Hepatic stellate cell (primary cell): ENCODE measurements at regions not wholly inside any gene's neighbourhood (a gene's known extent, or its start where the extent isn't known, plus 50 kb on each side); places are given as distances from the start of the nearest gene placed in this dataset.

ENCODE experiments used
- DNase-seq: peaks from one replicate; pipeline ENCODE4 v3.0.0; 2011; ENCODE audit warnings: low spot score

DNA sequence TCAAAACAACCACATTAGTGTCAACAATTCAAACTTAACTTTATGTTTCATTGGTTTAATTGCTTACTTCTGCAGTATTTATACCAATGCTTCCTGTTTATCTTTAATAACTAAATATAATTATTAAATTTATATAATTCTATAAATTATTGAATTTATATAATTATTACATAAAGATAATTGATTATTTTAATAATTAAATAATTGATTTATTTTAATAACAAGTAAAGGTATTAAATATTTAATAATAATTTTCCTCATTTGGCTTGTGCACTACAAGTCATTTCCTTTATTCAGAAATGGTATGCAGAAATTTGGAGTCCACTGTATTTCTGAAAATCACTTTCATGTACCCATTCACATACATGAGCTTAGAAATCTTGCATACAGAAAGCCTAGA lies 156.2 kb upstream of the NSMCE3 start:
- DNase-seq = no peak

DNA sequence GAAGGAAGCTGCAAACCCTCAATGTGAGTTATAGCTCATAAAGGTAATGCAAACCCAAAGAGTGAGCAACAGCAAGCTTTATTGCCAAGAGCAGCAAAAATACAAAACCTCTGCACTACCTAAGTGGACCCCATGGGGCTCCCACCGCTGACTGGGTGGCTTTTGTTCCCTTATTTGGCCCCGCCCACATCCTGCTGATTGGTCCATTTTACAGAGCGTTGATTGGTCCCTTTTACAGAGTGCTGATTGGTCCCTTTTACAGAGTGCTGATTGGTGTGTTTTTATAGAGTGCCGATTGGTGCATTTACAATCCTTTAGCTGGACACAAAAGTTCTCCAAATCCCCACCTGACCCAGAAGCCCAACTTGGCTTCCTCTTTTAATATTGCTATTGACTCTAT lies 154.5 kb upstream of the NSMCE3 start:
- no peak for DNase-seq

GRCh38 chr15:29422606-29423005 lies 153.0 kb upstream of the NSMCE3 start:
- DNase-seq = no peak

GRCh38 chr15:29420188-29420587 lies 150.6 kb upstream of the NSMCE3 start:
- no peak for DNase-seq

DNA sequence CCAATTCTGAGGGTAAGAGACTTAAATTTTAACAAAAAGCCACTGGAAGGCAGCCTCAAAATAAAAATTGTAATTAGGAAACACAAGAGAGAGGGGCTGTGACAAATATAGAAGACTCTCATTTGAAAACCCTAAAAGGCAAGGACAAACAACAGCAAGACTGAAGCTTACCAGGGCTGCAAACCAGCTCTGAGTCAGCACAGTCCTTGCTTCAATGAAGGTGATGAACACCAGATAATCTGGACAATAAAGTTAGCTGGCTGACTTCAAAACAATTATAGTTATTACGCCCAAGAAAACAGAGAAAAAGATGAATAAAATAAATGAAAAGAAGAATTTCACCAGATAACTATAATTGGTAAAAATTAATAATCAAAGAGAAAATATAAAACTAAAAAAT lies 149.3 kb upstream of the NSMCE3 start:
- no peak for DNase-seq

DNA sequence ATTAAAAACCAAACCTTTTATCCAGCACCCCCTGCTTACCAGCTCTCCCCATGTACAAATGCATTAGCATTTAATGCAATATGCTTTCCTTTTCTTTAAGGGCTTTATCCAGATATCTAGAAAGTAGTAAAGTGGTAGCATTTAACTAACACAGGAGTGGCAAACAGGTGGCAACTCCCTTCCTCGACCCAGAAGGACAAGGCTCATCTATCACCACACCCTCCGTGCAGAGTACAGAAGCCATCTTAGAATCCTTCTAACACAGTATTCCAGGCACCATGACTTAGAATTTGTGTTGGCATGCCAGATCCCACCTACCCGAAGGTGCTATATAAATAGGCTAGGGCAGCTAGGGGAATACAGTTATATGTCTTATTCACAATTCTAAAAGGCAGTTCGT lies 148.6 kb upstream of the NSMCE3 start:
- DNase-seq = no peak

DNA sequence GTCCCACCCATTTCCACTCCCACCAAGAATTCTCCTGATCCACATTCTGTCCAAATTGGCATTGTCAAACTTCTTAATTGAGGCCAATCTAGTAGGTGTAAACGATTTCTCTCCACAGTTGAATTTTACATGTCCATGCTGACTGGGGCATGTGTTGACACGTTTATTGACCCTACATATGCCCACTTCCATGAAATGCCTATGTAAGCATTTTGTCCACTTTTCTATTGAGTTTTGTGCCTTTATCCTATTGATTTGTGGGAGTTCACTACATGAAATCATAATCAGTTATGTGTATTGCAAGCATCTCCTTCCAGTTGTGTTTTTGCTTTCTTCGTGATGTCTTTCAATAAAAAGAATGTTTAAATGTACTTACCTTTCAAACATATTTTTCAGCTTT lies 141.7 kb upstream of the NSMCE3 start:
- DNase-seq = no peak

GRCh38 chr15:29410338-29410737 lies 140.7 kb upstream of the NSMCE3 start:
- DNase-seq = no peak

- DNase-seq = no peak
Observed at GRCh38 chr15:29409890-29410289, 140.3 kb upstream of the NSMCE3 start.

- no peak for DNase-seq
Observed at GRCh38 chr15:29405564-29405963, 135.9 kb upstream of the NSMCE3 start.

- DNase-seq = no peak
Observed at GRCh38 chr15:29403772-29404171, 134.2 kb upstream of the NSMCE3 start.

- DNase-seq = no peak
Observed at GRCh38 chr15:29401644-29402043, 132.0 kb upstream of the NSMCE3 start.

- no peak for DNase-seq
Observed at GRCh38 chr15:29400701-29401100, 131.1 kb upstream of the NSMCE3 start.

DNA sequence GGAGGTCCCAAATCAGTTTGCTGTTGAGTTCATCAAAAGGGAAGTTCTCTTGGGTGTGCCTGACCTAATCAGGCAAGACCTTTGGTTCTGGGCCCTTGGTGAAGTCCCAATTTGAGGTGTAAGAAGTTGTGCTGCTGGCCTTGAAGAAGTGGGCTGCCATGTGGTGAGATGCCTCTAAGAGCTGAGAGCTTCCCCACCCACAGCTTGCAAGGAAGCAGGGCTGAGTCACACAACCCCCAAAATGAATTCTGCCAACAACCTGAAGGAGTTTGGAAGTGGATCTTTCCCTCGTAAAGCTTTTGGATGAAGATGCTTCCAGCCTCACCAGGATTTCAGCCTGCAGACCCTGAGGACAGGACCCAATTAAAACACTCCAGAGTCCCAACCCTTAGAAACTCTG lies 129.3 kb upstream of the NSMCE3 start:
- DNase-seq = no peak

DNA sequence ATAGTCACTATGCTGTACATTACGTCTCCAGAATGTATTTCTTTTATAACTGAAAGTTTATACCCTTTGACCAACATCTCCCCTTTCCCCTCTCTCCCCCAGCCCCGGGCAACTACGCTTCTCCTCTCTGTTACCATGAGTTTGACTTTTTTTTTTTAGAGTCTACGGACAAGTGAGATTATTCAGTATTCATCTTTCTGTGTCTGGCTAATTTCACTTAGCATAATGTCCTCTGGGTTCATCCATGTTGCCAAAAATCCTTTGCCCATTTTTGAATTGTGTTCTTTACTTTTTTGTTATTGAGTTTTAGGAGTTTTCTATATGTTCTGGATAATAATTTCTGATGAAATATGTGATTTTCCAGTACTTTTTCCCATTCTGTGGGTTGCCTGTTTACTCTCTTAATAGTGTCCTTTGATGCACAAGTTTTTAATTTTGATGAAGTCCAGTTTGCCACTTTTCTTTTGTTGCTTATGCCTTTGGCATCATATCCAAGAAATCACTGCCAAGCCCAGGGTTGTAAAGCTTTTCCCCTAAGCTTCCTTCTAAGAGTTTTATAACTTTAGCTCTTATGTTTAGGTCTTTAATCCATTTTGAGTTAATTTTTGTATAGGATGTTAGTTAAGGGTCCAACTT lies 126.7 kb upstream of the NSMCE3 start:
- DNase-seq = no peak

- DNase-seq = no peak
Observed at GRCh38 chr15:29393443-29393842, 123.8 kb upstream of the NSMCE3 start.

- DNase-seq = no peak
Observed at GRCh38 chr15:29392358-29392757, 122.7 kb upstream of the NSMCE3 start.

GRCh38 chr15:29390051-29390450 lies 120.4 kb upstream of the NSMCE3 start:
- DNase-seq = no peak

- no peak for DNase-seq
Observed at GRCh38 chr15:29386523-29386922, 116.9 kb upstream of the NSMCE3 start.

DNA sequence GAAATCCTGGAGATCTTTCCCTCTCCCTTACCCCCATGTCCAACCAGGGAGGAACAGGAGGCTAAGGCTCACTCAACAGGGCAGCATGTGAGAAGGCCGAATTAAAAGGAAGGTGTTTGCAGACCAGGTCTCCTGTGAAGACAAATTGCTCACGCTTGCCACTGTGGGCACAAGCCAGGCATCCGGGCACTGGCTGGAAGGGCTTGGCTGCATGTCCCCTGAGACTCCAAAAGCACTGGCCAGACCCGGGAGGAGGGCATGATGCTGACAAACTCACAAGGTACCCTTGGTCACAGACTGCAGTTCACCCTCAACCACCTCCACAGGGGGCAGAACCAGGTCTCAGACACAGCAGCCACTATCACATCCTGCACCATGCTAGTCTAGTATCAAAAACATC lies 113.7 kb upstream of the NSMCE3 start:
- DNase-seq = no peak

DNA sequence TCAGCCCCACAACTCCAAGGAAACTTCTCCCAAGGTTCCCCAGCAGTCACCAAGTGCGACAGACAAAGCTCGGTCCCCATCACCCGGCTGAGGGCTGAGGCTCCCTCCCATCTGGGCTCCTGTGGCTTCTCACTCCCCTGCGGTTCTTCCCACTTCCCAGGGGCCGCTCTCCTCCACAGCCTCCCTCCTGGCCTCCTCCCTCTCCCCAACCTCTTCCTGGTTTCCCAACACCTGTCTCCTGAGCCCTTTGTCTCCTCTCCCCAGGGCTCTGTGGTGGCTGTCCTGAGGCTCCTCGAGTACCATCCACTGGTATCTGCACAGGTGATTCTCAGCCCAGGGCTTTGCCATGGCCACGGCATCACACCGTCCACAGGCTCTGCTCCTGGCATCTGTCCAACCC lies 113.2 kb upstream of the NSMCE3 start:
- DNase-seq = no peak

DNA sequence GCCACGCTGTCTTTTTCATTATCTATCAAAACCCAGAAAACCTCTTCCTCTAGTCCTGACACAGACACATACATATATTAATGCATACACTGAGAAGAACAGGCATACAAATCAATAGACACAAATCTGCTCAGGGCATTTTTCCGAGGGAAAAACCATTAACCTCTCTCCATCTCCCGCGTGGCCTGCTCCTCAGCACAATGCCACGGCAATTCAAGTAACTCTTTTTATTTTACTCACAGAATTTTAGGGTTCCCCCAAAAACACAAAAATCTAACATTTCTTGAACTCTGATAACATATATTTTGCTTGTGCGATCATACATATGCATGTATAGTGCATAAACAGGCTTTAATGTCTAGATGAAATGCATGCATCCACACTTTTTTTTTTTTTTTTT lies 110.8 kb upstream of the NSMCE3 start:
- no peak for DNase-seq

GRCh38 chr15:29379647-29380046 lies 110.0 kb upstream of the NSMCE3 start:
- no peak for DNase-seq

GRCh38 chr15:29377161-29377560 lies 107.5 kb upstream of the NSMCE3 start:
- no peak for DNase-seq

- no peak for DNase-seq
Observed at GRCh38 chr15:29376590-29376989, 107.0 kb upstream of the NSMCE3 start.
